ENCODE measurements at regions not wholly inside any gene's neighbourhood (a gene's known extent, or its start where the extent isn't known, plus 50 kb on each side); places are given as distances from the start of the nearest gene placed in this dataset.
A peak's percentile ranks its signal among the peaks of the same experiment; 100 is the strongest.

- DNase-seq (ENCODE audit: low spot score): no peak
These were observed 214.5 kb upstream of the RASA1 start for GRCh38 chr5:87053146-87053545.

DNA sequence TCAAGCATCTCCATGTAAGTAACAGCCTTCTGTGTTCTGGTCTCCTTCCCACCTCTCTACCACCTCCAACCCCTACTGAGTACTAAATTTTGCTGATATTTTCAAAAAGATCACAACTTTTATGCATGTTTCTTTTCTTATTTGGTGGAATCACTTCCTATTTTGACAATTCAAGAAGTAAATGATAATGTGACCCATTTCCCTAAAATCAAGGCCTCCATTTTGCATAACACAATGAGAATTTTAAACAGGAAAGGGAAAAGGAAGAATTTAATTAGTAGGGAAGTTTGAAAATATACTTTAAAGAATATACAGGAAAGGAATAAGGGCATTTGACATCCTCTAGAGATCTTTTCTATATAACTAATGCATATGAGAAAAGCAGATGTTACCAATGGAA is 212.9 kb upstream of the RASA1 start:
- DNase-seq (ENCODE audit: low spot score): no peak

GRCh38 chr5:87061046-87061445 is 206.6 kb upstream of the RASA1 start:
- no peak for DNase-seq (ENCODE audit: low spot score)

DNA sequence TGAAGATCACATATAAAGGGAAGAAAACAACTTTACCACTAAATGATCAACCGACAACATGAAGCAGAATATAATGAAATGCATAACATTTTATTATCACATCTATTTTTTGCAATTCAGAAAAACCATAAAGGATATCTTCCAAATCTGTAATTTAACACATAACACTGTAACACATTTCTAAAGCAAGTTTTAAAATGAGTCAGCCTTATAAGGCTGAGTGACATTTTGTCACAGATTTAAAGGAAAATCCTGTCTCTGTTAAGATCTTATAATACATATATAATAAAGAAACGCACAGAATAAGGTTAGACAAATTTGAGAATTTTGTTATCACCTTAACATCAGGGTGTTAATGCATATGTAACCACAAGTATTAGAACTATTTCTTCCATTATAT is 198.4 kb upstream of the RASA1 start:
- DNase-seq (ENCODE audit: low spot score): no peak

DNA sequence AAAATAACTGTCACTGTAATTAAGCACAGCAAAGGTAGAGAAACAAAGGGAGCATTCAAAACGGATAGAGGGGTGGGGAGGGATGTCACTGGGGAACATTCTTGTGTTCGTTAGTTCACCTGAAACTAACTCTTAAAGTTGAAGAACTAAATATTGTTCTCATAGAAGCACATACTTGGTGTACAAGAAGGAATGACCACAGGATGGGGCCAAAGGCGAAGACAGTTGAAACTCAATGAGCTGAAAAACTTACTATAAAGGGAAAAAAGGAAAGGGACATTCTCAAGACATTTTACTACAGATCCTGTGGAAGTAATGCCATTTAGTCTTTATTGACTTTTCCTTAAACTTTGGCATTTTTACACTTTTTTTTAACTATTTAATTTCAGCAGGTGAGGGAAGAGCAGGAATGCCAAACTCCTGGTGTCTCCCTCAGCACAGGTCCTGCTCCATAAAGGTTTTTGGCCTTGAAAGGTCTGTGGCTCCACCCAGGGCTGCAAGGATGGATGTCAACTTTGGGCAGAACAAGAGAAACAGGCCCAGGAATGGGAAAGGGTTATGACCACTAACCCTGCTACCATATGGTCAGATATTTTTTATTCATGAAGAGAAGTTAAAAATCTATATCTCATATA is 197.6 kb upstream of the RASA1 start:
- peak; percentile 37 for DNase-seq (ENCODE audit: low spot score)

DNA sequence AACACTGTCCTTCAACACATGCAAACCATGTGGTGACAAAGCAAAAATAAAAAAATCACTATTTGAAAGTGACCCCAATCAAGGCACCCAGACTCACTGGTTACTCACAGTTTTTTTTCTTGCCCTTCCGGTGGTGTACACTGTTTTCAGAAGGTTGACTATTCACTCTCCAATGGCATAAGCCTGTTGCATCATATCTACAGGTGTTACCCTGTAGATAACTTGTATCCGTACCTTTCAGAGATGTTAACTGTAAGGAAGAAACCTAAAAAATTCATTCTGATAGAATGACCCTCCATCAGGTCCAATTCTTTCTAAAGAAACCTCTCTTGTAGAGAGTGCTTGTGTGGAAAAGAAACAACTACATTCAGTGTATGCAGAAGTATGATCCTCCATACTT is 193.6 kb upstream of the RASA1 start:
- DNase-seq (ENCODE audit: low spot score): no peak

GRCh38 chr5:87074934-87075541 is 192.6 kb upstream of the RASA1 start:
- peak; percentile 14 for DNase-seq (ENCODE audit: low spot score)

DNA sequence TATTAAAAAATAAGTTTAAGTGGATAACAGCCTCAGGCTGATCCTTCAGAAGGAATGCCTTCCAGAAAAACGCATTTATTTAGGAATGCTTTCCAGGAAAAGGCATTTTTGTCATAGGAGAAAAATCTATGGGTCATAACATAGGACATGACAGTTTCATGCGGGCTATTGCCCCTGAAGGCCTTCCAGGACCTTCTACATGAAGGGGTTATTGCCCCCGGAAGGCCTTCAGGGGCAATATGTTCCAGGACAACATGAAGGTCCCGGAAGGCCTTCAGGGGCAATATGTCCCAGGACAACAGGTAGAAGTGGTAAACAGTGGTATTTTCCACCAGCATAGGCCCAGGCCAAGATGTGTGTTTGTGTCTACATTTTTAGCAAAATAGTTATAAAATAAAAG is 191.3 kb upstream of the RASA1 start:
- DNase-seq (ENCODE audit: low spot score): no peak

DNA sequence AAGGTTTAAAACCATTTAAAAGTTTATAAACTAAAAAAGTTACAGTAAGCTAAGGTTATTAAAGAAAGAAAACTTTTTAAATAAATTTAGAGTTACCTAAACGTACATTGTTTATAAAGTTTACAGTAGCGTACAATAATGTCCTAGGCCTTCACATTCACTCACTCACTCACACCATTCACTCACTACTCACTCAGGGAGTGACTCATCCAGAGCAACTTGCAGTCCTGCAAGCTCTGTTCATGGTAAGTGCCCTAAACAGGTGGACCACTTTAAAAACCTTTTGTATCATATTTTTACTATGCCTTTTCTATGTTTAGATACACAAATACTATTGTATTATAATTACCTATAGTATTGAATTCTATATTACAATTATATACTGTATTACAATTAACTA is 190.8 kb upstream of the RASA1 start:
- DNase-seq (ENCODE audit: low spot score): no peak

- no peak for DNase-seq (ENCODE audit: low spot score)
These were observed 188.5 kb upstream of the RASA1 start for GRCh38 chr5:87079219-87079618.

GRCh38 chr5:87081016-87081415 is 186.7 kb upstream of the RASA1 start:
- DNase-seq (ENCODE audit: low spot score): no peak

DNA sequence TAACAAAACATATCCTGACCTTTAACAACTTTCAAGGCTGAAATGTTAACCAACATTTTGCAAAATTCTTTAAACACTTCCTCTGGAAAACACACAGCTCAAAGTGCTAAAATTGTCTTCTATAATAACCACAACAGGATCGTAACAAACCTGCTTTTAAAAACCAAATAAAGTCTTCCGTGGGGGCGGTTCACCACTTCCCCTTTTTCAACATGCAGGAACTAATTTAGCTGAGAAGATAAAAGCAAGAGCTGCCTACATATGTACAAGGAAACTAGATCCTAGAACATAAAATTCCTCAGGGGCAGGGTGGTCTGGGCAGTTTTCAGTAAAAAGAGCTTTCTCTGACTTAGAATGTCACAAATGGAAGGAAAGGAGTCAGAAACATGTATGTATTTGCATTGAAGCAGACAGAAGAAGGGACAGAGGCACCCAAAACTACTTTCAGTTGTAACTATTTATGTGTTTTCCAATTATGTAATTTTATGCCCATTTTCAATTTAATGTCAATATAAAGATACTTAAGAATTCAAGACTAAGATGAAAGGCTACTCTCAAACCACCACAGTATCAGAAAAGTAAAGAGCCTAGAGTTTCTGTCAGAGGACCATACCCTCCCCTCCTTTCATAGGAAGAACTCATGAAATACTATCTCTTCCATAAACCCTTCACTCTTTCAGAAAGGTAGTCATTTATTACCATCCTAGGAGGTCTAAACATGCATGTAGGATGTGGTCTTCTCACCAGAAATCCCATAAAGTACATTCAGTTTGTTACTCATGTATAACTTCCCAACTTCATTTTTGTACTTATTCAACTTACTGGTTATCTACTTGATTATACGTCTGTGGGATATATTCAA is 185.9 kb upstream of the RASA1 start:
- DNase-seq (ENCODE audit: low spot score): peak; percentile 76

- DNase-seq (ENCODE audit: low spot score): no peak
These were observed 173.3 kb upstream of the RASA1 start for GRCh38 chr5:87094347-87094746.

DNA sequence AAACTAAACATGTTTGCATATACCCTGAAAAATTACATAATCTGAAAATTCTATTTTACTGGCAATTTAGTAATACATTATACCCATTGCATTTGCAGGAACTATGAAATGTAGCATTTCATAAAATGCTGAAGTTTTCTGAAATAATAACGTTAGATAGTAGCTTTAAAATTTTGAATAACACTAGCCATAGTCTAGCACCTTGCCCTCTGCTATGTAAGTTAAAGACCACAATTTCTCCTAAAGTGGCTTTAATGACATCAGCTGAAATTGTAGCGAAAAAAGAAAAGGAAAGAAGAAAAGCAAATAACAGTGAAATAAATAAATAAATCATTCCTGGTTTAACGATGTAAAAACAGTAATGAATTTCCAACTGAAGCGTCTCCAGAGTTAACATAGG is 172.8 kb upstream of the RASA1 start:
- DNase-seq (ENCODE audit: low spot score): no peak

DNA sequence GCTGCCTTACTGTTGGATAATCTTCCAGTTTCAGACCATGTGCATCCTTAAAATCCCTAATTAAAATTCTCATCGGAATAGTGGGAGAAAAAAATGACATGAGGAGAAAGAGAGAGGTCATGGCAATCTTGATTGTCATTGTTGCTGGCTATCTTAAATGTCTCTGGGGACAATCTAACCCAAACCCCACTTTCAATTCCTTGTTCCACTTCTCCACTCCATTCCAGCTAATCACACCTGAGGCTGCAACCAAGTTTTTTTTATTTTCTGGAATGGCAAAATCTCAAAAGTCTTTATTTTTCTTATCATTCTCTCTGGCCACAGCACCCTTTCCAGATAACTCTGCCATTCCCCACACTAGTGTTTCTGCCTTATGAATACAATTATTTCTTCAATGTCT is 171.9 kb upstream of the RASA1 start:
- DNase-seq (ENCODE audit: low spot score): no peak

GRCh38 chr5:87097664-87098063 is 170.0 kb upstream of the RASA1 start:
- DNase-seq (ENCODE audit: low spot score): no peak

DNA sequence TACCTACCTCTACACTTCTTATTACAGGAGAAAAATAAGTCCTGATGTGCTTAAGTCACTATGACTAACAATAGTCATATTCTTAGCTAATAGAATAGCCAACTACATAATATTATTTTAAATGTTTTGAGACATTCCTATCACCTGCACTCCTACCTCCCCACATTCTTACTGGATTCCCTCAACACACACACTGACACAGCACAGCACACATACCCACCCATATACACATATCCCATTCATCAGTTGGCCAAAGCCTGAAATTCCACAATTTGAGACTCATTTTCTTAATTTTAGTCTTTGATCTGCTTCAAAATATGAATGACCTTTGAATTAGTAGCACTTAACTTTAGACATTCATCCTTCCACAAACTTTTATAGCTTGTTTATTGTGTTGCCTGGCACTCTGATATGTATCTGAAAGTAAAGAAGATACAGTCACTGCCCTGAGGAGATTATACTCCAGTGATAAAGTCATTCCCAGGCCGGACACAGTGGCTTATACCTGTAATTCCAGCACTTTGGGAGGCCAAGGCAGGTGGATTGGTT is 168.3 kb upstream of the RASA1 start:
- no peak for DNase-seq (ENCODE audit: low spot score)

DNA sequence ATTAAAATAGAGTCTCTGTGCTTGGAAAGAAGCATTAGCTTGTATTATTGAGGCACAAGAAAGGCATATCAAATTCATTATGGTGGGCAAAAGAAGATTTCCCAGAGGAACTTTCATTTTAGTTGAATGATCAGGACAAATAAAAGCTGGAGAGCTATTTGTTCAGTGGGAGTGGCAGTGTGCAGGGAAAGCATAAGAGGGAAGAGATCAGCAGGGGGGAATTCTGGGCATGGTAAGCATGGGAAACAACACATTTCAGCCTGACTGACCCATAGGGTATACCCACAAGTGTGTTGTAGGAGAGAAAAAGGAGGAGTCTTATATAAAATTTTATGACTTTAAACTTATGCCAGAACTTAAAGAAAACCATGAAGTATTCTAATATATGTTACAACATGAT is 167.7 kb upstream of the RASA1 start:
- DNase-seq (ENCODE audit: low spot score): no peak

- no peak for DNase-seq (ENCODE audit: low spot score)
These were observed 166.4 kb upstream of the RASA1 start for GRCh38 chr5:87101321-87101720.

GRCh38 chr5:87102841-87103240 is 164.8 kb upstream of the RASA1 start:
- DNase-seq (ENCODE audit: low spot score): no peak

GRCh38 chr5:87103616-87104287 is 163.9 kb upstream of the RASA1 start:
- DNase-seq (ENCODE audit: low spot score): peak; percentile 41

GRCh38 chr5:87105577-87105976 is 162.1 kb upstream of the RASA1 start:
- no peak for DNase-seq (ENCODE audit: low spot score)

All from NAMALWA (cell line).